ENCODE measurements at regions not wholly inside any gene's neighbourhood (a gene's known extent, or its start where the extent isn't known, plus 50 kb on each side); places are given as distances from the start of the nearest gene placed in this dataset.
"Not testable (repeated sequence)": the region's sequence is repeated elsewhere in the genome, so short reads cannot be mapped to it uniquely, and the experiment has no call there.

GRCh38 chr9:106104887-106105286 lies 410.5 kb downstream of the TMEM38B start:
- no peak overlapping the region for H3K27ac ChIP-seq
- TF ChIP-seq, protein P1, sequence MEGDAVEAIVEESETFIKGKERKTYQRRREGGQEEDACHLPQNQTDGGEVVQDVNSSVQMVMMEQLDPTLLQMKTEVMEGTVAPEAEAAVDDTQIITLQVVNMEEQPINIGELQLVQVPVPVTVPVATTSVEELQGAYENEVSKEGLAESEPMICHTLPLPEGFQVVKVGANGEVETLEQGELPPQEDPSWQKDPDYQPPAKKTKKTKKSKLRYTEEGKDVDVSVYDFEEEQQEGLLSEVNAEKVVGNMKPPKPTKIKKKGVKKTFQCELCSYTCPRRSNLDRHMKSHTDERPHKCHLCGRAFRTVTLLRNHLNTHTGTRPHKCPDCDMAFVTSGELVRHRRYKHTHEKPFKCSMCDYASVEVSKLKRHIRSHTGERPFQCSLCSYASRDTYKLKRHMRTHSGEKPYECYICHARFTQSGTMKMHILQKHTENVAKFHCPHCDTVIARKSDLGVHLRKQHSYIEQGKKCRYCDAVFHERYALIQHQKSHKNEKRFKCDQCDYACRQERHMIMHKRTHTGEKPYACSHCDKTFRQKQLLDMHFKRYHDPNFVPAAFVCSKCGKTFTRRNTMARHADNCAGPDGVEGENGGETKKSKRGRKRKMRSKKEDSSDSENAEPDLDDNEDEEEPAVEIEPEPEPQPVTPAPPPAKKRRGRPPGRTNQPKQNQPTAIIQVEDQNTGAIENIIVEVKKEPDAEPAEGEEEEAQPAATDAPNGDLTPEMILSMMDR (IDR thresholded peaks at IDR 0.05), result no peak
- no peak for TF ChIP-seq ZFX (IDR thresholded peaks at IDR 0.05; ENCODE audit: borderline replicate concordance)

- H3K27ac ChIP-seq, result no peak overlapping the region
- TF ChIP-seq ZFX (IDR thresholded peaks at IDR 0.05; ENCODE audit: borderline replicate concordance), result no peak
Observed at GRCh38 chr9:106106396-106106795, 412.1 kb downstream of the TMEM38B start.

- no peak overlapping the region for H3K27ac ChIP-seq
- TF ChIP-seq, protein P1 (IDR thresholded peaks at IDR 0.05), result no peak
- TF ChIP-seq ZFX (IDR thresholded peaks at IDR 0.05; ENCODE audit: borderline replicate concordance), result no peak
Observed at GRCh38 chr9:106107716-106108115, 413.4 kb downstream of the TMEM38B start.

- H3K27ac ChIP-seq, result not testable (repeated sequence)
Observed at GRCh38 chr9:106109706-106110105, 415.4 kb downstream of the TMEM38B start.

DNA sequence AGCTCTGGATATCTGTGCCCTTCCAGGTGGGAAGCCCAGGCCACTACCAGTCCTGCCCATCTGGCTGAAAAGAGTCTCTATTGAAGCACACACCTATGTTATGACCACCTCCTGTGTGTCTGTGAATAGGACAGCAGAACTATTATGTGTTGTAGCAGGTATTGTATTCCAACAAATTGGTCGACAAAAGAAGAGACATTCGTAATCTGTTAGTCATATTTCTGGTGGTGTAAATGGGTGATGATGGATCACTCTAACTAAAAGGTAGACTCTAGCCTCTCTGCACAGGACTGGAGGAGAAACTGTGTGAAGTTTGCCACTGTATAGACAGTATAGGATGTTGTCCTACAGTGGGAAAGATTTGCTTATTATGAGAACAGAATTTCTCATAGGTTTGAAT lies 416.1 kb downstream of the TMEM38B start:
- TF ChIP-seq, protein P1 (IDR thresholded peaks at IDR 0.05), result no peak
- no peak for TF ChIP-seq ZFX (IDR thresholded peaks at IDR 0.05; ENCODE audit: borderline replicate concordance)
- no peak overlapping the region for H3K27ac ChIP-seq

- H3K27ac ChIP-seq, result no peak overlapping the region
- TF ChIP-seq, protein P1 (IDR thresholded peaks at IDR 0.05), result no peak
- TF ChIP-seq ZFX (IDR thresholded peaks at IDR 0.05; ENCODE audit: borderline replicate concordance), result no peak
Observed at GRCh38 chr9:106111039-106111730, 416.8 kb downstream of the TMEM38B start.

DNA sequence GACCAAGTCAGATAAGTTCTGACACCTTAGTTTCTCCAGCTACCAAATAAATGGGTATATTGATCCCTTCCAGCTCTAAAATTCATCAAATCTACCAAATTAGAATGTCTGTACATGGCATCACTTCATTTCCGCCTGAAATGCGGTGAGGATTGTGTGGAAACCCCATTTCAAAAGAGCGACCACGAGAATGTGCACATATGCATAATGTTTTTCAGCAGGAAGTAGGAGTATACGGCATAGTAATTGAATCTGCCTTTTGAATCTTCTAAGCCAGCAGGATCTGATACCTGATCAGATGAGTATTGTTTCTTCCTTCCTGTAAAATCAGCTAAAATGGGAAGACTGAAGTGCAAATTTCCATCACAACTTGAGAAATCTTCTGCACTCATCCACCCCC lies 418.6 kb downstream of the TMEM38B start:
- TF ChIP-seq, protein P1 (IDR thresholded peaks at IDR 0.05), result no peak
- no peak for TF ChIP-seq ZFX (IDR thresholded peaks at IDR 0.05; ENCODE audit: borderline replicate concordance)
- no peak overlapping the region for H3K27ac ChIP-seq

- TF ChIP-seq, protein P1 (IDR thresholded peaks at IDR 0.05), result no peak
- no peak for TF ChIP-seq ZFX (IDR thresholded peaks at IDR 0.05; ENCODE audit: borderline replicate concordance)
- H3K27ac ChIP-seq, result no peak overlapping the region
Observed at GRCh38 chr9:106119176-106119575, 424.8 kb downstream of the TMEM38B start.

Data from 22Rv1 (cell line).